ENCODE measurements at regions not wholly inside any gene's neighbourhood (a gene's known extent, or its start where the extent isn't known, plus 50 kb on each side); places are given as distances from the start of the nearest gene placed in this dataset.

DNA sequence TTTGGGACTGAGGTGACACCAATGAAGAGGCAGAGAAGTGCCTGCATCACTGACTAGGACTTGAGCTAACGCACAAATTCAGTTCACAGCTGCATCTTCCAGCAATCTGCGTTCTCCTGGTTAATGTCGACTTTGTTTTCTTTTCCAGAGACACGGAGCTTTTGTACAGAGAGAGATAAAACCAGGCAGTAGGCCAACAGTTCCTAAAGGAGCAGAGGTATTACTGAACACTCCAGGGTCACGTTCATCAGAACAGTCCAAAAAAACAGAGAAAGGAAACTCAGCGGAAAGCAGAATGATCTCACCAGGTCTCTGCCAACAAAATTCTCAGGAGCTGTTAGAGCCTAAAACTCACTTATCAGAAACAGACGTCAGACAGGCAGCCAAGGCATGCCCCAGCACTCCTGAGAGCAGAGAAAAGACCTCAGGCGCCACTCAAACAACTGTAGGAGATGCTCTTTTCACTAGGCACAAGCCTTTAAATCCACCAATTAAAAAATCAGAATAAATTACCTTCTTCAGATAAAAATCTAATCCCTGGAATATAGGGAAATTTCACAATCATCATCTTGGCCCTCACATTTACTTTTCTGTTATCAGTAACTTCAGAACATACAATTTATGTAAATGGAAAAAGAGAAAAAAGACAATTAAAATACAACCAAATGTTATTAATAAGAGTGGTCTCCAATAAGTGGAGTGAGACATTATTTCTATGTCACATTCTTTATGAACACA lies 95.9 kb upstream of the SPTBN1 start:
- DNase-seq (ENCODE audit: low read depth) = peak; percentile 40

DNA sequence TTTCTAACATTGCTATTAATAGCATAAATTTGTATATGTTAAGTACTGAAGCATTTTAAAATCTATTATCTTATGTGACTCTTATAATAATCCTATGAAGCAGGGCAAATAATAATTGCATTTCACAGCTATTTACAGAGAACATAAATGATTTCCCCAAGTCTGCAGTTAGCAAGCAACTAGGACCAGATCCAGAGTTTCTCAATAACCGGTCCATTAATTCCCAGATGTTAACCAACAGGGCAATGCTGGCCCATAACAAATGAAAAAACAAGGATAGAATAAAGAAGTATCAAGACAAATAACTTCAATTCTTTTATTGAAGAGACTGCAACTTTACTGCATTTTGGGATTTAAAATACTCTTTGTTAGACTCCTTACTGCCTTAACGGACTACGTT lies 91.7 kb upstream of the SPTBN1 start:
- no peak for DNase-seq (ENCODE audit: low read depth)

- no peak for DNase-seq (ENCODE audit: low read depth)
These were observed 90.5 kb upstream of the SPTBN1 start for GRCh38 chr2:54365661-54366060.

DNA sequence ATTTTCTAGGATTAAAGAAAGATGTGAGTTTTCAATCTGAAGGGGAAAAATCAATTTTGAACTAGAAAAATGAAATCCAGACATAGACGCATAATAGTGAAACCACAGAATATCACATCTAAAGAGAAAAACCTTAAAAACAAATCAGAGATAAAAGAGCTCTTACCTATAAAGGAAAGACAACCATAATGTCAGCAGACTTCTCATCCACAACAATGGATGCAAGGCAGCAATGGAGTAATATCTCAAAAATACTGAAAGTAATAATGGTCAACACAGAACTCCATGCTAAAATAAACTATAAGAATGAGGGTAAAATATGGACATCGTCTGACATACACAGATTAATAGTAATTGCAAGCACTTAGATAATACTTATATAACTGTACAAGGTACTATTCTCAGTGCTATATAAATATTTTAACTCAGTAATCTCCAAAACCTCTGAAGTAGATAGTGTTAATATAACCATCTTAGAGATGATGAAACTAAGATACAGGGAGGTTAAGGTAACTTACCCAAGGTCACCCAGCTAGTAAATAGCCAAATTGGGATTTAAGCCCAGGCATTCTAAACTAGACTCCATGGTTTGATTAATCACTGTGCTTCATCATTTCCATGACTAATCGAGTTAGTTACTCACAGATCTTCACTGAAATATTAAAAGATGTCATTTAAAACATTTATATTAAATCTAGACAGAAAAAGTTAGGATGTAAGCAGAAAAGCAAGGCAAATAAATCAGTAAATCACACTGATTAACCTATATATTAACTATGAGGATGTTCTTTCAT lies 89.4 kb upstream of the SPTBN1 start:
- DNase-seq (ENCODE audit: low read depth) = peak; percentile 27

DNA sequence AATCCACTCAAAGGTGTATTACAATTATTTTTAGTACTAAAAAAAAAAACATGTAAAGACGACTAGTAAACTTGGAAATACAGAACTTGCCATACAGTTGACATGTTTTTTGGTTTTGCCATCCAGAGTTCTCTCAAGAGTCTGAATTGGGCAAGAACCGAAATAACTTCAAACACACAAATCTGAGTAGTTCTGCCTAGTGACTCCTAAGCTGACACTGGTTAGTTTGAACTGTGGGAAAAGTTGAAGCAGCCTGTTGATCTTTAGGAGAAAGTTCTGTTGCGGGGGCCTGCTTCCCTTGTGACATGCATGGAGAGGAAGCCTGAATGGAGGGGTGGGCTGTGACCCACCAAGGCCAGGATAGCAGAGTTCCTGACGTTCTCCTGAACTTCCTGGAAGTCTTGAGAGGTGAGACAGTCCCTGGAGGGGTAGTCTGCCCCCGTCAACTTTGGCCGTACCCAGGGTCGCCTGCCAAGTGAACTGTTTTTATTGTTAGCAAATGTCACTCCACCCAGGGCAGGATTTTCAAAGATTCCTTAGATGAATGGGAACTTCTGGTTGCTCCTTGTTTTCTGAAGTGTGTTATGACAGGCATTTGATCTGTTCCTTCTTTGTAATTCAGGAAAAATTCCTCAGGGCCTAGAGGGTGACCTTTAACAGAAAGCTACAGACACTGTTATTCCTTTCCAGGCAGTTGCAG lies 85.6 kb upstream of the SPTBN1 start:
- peak; percentile 26 for DNase-seq (ENCODE audit: low read depth)

GRCh38 chr2:54371460-54372065 lies 84.6 kb upstream of the SPTBN1 start:
- DNase-seq (ENCODE audit: low read depth) = peak; percentile 91

- no peak for DNase-seq (ENCODE audit: low read depth)
These were observed 83.8 kb upstream of the SPTBN1 start for GRCh38 chr2:54372361-54372760.

GRCh38 chr2:54373855-54374254 lies 82.3 kb upstream of the SPTBN1 start:
- no peak for DNase-seq (ENCODE audit: low read depth)

GRCh38 chr2:54374591-54375364 lies 81.3 kb upstream of the SPTBN1 start:
- no peak for DNase-seq (ENCODE audit: low read depth)

- no peak for DNase-seq (ENCODE audit: low read depth)
These were observed 78.7 kb upstream of the SPTBN1 start for GRCh38 chr2:54377451-54377850.

- DNase-seq (ENCODE audit: low read depth) = no peak
These were observed 78.1 kb upstream of the SPTBN1 start for GRCh38 chr2:54377901-54378493.

GRCh38 chr2:54380670-54381069 lies 75.5 kb upstream of the SPTBN1 start:
- no peak for DNase-seq (ENCODE audit: low read depth)

DNA sequence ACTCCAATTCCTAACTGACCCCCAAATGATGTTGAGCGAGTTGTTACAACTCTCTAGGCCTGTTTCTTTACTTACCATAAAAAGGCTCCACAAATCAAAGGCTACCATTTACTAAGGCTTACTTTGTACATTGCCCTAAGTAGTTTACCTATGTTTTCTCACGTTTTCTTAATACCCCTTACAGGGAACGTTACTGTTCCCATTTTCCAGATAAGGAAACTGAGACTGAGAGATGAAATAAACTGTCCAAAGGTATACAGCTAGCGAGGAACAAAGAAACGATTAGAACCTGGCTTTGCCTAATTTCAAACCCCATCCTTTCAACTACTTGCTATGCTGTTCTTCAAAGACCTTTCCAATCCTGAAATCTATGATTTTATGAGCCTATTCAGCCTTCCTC lies 74.8 kb upstream of the SPTBN1 start:
- no peak for DNase-seq (ENCODE audit: low read depth)

- DNase-seq (ENCODE audit: low read depth) = no peak
These were observed 73.5 kb upstream of the SPTBN1 start for GRCh38 chr2:54382601-54383000.

DNA sequence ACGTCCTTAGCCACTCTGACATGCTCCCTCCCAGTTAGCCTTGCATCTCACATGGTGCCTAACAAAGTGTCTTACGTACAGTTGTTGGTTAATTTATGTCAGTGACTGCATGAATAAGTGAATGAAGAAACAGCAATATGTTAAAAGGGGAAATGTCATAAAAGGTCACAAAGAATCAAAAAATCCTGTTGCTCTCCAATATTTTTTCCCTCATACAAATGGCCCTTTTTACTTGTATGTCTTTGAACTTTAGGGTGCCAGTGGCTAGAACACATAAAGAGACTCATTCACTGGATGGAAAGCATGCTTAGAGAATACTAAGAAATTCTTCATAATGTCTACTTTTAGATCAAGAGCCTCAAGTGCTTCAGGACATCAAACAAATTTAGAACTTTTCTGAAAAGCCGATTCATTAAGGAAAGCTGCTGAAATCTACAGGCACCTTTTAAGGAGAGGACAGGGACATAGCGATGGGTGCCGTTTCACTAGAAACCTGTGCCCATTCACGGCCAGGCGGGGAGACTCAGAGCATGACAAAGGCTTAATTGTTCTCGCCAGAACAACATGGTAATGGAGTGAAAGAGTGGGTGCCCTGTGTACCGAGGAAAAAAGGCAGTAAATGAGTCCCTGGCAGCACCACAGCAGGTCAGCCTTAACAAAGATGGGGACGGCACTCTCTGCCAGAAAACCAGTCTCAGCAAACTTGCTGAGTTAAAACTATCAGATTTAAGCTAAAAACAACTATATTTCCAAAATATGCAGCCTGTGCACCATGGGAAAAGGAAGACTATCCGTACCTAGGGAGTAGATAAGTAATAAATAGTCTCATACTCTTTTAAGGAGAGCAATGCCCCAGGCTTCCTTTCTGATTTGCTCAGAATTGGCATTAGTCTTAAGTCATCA lies 71.6 kb upstream of the SPTBN1 start:
- DNase-seq (ENCODE audit: low read depth) = no peak

GRCh38 chr2:54385271-54385670 lies 70.9 kb upstream of the SPTBN1 start:
- no peak for DNase-seq (ENCODE audit: low read depth)

DNA sequence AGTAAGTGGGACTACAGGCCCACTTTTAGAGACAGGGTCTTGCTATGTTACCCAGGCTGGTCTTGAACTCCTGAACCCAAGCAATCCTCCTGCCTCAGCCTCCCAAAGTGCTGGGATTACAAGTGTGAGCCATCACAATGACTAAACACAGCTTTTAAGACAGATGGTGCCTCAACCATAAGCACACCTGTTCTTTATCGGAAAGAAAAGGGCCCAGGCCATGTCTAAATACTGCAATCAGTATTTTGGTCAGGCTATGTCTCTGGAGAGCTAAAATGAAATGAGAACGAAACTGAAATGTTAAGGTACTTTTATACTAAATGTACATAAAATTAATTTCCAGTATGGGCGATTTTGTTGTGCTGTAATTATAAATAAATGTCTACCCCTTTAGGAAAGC lies 69.5 kb upstream of the SPTBN1 start:
- DNase-seq (ENCODE audit: low read depth) = peak; percentile 36

DNA sequence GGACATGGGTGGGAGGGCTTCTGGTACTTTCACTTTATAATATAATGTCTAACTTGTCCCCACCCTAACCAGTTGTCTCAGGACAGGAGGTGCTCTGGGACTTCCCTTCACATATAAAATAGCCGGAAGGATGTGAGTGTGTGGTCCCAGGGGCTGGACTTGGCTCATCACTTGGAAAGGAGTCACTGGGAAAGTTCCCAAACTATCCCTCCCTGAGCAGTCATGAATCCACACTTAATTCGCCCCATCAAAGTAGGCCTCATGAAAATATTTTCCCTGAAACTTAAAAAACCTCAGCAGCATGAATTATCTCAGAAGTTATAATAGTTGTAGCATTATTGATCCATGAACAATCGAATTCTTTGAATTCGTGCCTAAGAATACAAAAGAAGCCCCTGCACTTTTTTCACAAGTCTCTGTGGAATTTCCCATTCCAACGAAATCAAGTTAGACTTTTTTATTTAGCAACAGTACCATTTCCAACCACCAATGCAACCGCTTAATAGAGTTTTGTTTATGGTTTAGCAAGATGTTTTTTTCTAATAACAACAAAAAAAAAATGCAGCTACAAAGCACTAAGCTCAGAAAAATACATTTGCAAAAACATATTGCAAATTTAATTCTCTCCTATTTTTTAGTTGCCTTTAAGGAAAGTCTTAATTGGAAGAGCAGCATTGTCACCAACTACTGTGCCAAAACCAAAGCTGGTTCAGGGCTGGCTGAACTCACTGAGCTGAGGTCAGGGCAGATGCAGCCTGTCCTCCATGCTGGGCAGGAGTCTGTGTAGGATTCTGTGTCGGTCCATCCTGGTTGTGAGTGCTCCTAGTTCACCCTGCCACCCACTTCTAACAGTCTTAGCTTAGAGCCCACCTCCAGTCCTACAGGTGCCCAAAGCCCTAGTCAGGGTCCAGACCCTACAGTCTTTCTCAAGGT lies 68.8 kb upstream of the SPTBN1 start:
- DNase-seq (ENCODE audit: low read depth) = peak; percentile 68

DNA sequence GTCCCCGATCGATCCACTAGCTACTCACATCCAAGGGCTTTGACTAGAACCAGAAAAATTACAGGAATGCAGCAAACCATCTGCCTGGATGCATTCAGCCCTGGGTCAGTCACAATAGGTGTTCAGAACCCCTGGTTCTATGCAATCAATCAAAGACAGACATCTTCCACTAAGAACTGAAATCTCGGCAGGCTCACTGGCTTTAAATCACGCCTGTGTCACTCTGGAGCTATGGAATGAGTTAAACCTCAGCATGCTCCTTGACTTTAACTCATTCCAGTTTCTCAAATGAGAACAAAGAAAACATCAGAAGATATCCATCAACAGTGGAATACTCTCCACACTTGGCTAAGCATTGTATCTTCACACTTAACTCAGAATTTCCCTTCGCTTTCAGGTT lies 68.1 kb upstream of the SPTBN1 start:
- no peak for DNase-seq (ENCODE audit: low read depth)

Data from LHCN-M2 (cell line).